ENCODE measurements at regions not wholly inside any gene's neighbourhood (a gene's known extent, or its start where the extent isn't known, plus 50 kb on each side); places are given as distances from the start of the nearest gene placed in this dataset.

GRCh38 chr18:55863876-55864275, 275.9 kb upstream of the TCF4 start:
- no peak for TF ChIP-seq CTCF (IDR thresholded peaks at IDR 0.05; ENCODE audit: insufficient read depth, low read length, poor library complexity, severe bottlenecking)
- TF ChIP-seq EZH2phosphoT487 (conservative IDR thresholded peaks at IDR 0.05; ENCODE audit: low read length), result no peak

All from SU-DHL-6 (cell line).